ENCODE measurements at regions not wholly inside any gene's neighbourhood (a gene's known extent, or its start where the extent isn't known, plus 50 kb on each side); places are given as distances from the start of the nearest gene placed in this dataset.
"Not testable (repeated sequence)": the region's sequence is repeated elsewhere in the genome, so short reads cannot be mapped to it uniquely, and the experiment has no call there.

- DNase-seq, result no peak
Observed at GRCh38 chr2:117557626-117558025, 256.9 kb upstream of the DDX18 start.

- no peak for DNase-seq
Observed at GRCh38 chr2:117562654-117563053, 251.8 kb upstream of the DDX18 start.

GRCh38 chr2:117571590-117572349 lies 242.7 kb upstream of the DDX18 start:
- DNase-seq, result no peak

- DNase-seq, result no peak
Observed at GRCh38 chr2:117587310-117587709, 227.2 kb upstream of the DDX18 start.

- no peak for DNase-seq
Observed at GRCh38 chr2:117603060-117603459, 211.4 kb upstream of the DDX18 start.

GRCh38 chr2:117603567-117603966 lies 210.9 kb upstream of the DDX18 start:
- DNase-seq, result no peak

GRCh38 chr2:117607202-117607601 lies 207.3 kb upstream of the DDX18 start:
- no peak for DNase-seq

GRCh38 chr2:117613101-117613500 lies 201.4 kb upstream of the DDX18 start:
- DNase-seq, result no peak

- no peak for DNase-seq
Observed at GRCh38 chr2:117614296-117614695, 200.2 kb upstream of the DDX18 start.

- no peak for DNase-seq
Observed at GRCh38 chr2:117614823-117615534, 199.5 kb upstream of the DDX18 start.

GRCh38 chr2:117618607-117619006 lies 195.9 kb upstream of the DDX18 start:
- no peak for DNase-seq

- no peak for DNase-seq
Observed at GRCh38 chr2:117621326-117621725, 193.2 kb upstream of the DDX18 start.

- not testable (repeated sequence) for DNase-seq
Observed at GRCh38 chr2:117623175-117623574, 191.3 kb upstream of the DDX18 start.

GRCh38 chr2:117631152-117631945 lies 183.1 kb upstream of the DDX18 start:
- DNase-seq, result no peak

- no peak for DNase-seq
Observed at GRCh38 chr2:117635481-117635880, 179.0 kb upstream of the DDX18 start.

- no peak for DNase-seq
Observed at GRCh38 chr2:117639401-117639800, 175.1 kb upstream of the DDX18 start.

GRCh38 chr2:117644403-117644802 lies 170.1 kb upstream of the DDX18 start:
- DNase-seq, result no peak

GRCh38 chr2:117645458-117645857 lies 169.0 kb upstream of the DDX18 start:
- no peak for DNase-seq

- DNase-seq, result no peak
Observed at GRCh38 chr2:117646099-117646498, 168.4 kb upstream of the DDX18 start.

GRCh38 chr2:117646872-117647271 lies 167.6 kb upstream of the DDX18 start:
- DNase-seq, result no peak

- no peak for DNase-seq
Observed at GRCh38 chr2:117656546-117656945, 157.9 kb upstream of the DDX18 start.

- no peak for DNase-seq
Observed at GRCh38 chr2:117661619-117662018, 152.9 kb upstream of the DDX18 start.

- DNase-seq, result no peak
Observed at GRCh38 chr2:117674172-117674571, 140.3 kb upstream of the DDX18 start.

- no peak for DNase-seq
Observed at GRCh38 chr2:117679952-117680351, 134.5 kb upstream of the DDX18 start.

Data from NCI-H1092 treated with DMSO at 0.1 percent for 48 hours (cell line).